ENCODE measurements at regions not wholly inside any gene's neighbourhood (a gene's known extent, or its start where the extent isn't known, plus 50 kb on each side); places are given as distances from the start of the nearest gene placed in this dataset.

DNA sequence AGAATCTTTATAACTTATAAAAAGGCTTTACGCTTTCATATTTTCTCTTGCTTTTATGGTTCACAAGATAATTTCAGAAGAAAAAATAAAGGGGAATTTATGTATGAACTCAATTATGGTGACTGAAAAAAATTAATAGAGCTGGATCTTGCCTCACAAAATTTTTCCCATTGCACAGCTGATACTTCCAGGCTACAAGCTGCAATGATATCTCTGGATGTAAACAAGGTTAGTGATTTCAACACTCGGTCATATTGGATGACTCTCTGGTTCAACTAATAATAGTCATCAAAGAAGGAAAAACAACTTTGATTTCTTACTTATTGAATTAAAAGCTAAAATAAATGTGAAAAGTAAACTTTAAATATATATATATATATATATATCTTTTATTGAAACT, 868.0 kb downstream of the FAT4 start:
- TF ChIP-seq, protein P1, sequence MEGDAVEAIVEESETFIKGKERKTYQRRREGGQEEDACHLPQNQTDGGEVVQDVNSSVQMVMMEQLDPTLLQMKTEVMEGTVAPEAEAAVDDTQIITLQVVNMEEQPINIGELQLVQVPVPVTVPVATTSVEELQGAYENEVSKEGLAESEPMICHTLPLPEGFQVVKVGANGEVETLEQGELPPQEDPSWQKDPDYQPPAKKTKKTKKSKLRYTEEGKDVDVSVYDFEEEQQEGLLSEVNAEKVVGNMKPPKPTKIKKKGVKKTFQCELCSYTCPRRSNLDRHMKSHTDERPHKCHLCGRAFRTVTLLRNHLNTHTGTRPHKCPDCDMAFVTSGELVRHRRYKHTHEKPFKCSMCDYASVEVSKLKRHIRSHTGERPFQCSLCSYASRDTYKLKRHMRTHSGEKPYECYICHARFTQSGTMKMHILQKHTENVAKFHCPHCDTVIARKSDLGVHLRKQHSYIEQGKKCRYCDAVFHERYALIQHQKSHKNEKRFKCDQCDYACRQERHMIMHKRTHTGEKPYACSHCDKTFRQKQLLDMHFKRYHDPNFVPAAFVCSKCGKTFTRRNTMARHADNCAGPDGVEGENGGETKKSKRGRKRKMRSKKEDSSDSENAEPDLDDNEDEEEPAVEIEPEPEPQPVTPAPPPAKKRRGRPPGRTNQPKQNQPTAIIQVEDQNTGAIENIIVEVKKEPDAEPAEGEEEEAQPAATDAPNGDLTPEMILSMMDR (IDR thresholded peaks at IDR 0.05) = no peak
- TF ChIP-seq POLR2A (IDR thresholded peaks at IDR 0.05) = no peak

Data from lower leg skin (tissue), 3 donors.